Left lobe of liver (tissue), 2 donors: ENCODE measurements at regions not wholly inside any gene's neighbourhood (a gene's known extent, or its start where the extent isn't known, plus 50 kb on each side); places are given as distances from the start of the nearest gene placed in this dataset.
"Not testable (repeated sequence)": the region's sequence is repeated elsewhere in the genome, so short reads cannot be mapped to it uniquely, and the experiment has no call there.

Source experiments
- ATAC-seq: fragments of 200-7000 bp; cut with Tn5 transposase; one replicate; pipeline ENCODE4 v1.9.1; 2020; ENCODE audit warnings: mild to moderate bottlenecking, moderate library complexity
- DNase-seq: peaks from one replicate; pipeline ENCODE4 v3.0.0-alpha.2; 2020; ENCODE audit warnings: low spot score
- donor health status: DM: no; HTN: no; CAD: no; lungs with moderate emphysema.
- donor health status: DM: no; HTN: yes; CAD: no.

DNA sequence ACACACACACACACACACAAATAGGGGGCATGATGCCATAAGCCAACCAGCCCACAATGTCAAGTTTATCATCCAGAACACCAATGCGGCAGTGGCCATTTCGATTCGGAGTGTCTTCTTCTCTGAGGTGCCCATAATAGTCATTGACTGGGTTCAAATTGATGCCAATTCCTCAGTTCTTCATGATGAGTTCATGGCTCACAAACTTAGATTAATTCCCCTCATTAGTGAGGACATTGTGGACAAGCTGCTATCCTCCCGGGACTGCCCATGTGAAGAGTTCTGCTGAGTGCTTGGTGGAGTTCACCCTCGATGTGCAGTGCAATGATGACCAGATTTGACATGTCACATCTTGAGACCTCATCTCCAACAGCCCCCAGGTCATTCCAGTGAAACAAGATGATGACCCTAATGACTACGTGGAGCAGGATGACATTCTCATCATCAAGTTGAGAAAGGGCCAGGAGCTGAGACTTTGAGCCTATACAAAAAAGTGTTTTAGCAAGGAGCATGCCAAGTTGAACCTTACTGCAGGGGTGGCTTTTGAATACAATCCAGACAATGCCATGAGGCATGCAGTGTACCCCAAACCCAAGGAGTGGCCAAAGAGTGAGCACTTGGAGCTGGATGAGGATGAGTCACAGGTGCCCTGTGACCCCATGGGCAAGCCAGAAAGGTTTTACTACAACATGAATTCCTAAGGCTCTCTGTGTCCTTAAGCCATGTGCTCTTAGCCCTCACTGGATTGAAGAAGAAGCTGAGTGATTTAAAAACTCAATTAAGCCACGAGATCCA, 211.6 kb upstream of the SAMSN1 start:
- no peak for DNase-seq
- no peak for ATAC-seq

DNA sequence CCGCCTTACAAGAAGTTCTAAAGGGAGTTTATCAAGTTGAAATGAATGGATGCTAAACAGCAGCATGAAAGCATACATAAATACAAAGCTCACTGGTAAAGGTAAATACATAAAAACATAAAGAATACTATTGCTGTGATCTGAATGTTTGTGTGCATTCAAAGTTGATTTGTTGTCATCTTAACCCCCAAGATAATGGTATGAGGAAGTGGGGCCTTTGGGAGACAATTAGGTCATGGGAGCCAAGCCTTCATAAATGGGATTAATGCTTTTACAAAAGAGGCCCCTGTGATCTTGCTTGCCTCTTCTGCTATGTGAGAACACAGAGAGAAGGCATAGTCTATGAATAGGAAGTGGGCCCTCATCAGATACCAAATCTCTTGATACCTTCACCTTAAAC, 209.0 kb upstream of the SAMSN1 start:
- ATAC-seq, result no peak
- DNase-seq, result no peak

DNA sequence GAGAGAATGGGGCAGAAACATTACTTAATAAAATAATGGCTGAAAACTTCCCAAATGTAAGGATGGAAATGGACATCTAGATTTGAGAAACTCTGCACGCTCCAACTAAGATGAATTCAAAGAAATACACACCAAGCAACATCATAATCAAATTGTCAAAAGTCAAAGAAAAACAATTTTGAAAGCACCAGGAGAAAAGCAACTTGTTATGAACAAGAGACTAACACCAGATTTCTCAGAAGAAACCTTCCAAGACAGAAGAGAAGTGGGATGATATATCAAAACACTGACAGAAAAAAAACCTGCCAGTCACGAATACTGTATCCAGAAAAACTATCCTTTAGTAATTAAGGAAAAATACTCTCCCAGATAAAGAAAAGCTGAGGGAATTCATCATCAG, 208.6 kb upstream of the SAMSN1 start:
- DNase-seq (no peak), ATAC-seq (no peak)

DNA sequence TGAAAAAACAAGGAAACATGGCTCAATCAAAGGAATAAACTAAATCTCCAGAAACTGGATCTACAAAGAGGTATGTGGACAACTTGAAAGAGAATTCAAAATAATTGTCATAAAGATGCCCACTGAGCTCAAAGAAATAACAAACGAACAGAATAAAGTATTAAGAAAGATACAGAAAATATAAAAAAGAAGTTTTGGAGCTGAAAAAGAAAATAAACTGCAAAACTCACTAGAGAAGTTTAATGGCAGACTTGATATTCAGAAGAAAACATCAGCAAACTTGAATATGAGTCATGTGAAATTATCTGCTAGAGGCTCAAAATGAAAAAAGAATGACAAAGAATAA, 208.1 kb upstream of the SAMSN1 start:
- no peak for ATAC-seq

DNA sequence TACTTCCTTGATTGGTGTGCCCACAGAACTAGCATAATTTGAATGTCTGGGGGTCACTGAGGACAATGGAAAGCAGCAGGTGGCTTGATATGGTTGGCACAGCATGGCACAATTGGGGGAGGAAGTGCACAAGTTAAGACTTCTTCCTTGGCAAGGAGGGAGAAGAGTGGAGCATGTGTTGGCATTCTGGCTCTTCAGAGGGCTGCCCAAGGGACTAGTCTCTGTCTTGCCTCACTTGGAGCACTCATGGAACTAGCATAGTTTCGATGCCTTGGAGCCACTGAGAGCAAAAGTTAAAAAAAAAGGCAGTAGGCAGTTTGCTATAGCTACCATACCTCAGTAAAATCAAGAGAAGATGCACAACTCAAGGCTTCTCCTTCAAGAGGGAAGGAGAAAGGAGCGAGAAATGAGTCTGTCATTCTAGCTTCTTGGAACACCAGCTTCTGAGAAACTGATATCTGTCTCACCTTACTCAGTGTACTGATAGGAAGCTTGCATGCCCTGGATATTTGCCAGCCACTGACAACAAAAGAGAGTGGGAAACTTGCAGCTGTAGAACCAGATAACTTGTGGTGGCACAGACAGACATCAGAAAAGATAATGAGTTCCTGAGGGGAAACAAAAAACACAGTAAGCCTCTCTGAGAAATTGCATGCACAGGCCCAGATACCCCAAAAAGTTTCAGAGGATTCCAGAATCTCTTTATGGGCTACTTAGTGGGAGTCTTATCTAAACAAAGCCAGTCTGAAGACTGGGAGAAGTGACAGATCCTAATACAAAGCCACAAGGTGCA, 207.5 kb upstream of the SAMSN1 start:
- DNase-seq (no peak), ATAC-seq (no peak)

More for the DNA sequence above, 208.1 kb upstream of the SAMSN1 start:
- no peak for DNase-seq

DNA sequence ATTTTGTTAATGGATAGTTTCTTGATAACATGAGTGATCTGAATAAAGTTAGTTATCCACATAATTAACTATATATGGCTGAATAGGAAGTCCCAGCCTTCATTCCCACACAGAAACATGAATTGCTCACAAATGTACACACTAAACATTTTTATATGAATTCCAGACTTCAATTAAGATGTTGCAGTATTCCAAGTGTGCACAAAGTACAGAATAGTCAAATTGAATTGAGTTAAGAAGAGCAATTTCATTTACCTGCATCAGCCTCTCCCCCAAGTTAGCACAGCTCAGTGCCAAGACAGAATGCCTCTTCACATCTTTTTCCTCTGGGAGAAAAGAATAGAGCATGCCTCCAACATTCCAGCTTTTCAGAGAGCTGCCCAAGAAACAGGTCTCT, 207.0 kb upstream of the SAMSN1 start:
- no peak for ATAC-seq
- no peak for DNase-seq

DNA sequence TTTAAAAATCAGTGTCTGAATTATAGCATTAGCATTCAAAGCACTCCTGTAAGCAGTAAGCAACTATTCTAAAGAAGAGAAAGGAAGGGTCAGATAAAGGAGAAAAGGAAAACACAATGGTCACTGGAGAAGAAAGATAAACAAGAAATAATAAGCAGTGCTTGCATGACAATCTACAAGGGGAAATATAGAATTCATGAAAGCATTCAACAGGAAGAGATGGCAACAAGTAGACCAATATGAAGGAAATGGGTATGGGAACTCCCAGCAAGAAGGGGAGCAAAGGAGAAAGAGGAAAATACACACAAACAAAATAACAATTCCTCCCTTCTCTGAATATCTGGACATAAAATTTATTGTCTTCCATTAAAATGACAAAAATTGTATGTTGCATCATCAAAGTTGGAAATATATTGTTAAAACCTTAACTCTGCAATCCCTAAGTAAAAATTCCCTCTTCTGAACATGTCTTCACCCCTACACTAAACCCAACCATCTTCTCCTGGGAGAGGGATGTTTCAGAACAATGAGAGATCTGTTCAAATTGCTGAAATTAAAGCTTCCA, 206.3 kb upstream of the SAMSN1 start:
- ATAC-seq (no peak), DNase-seq (no peak)

DNA sequence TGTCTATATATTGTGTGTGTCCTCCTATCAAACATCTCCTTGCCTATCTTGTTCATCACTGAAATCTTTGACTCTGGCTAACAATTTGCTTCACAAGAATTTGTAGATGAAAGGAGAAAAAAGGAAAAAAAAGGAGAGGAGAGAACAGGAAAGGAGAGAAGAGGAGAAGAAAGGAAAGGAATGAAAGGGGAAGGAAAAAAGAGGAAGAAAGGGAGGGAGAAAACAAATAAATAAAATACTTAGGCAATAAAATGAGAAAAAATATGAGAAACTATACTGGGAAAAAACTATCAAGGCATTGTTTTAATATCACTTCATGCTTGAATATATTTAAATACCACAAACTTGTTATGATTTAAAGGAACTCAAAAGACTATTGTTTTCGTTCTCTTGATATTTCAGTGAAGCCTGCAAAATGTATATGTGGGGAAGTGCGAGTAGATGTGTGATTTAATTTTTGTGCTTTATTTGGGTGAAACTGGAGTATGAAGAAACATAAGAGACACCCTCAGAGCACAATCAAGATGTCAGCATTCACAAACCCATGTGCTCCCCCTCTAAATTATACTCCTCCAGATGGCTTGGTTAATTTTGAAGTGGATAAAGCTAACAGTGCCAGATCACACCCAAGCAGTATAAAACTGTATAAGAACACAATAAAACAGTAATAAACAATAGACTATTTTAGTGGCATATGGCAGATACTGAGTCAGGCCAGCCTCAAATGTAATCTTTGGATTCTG, 205.7 kb upstream of the SAMSN1 start:
- no peak for ATAC-seq

DNA sequence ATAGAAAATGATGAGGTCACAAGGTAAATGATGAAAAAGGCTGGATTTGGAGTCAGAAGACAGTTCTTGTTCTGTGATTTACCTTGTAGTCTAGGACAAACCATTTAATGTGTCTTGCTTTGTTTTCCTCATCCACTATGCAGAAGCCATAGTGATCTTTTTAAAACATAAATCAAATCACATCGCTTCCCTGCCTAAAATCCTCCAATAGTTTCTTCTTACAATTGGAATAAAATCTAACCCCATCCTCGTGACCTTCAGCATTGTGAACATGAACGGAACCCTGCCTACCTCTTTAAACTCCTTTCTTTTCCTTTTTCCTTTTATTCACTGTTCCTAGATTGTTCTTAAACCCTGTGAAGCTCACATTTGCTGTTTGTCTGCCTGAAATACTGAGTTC, 204.9 kb upstream of the SAMSN1 start:
- DNase-seq (no peak), ATAC-seq (no peak)

More for the DNA sequence above, 205.7 kb upstream of the SAMSN1 start:
- no peak for DNase-seq

DNA sequence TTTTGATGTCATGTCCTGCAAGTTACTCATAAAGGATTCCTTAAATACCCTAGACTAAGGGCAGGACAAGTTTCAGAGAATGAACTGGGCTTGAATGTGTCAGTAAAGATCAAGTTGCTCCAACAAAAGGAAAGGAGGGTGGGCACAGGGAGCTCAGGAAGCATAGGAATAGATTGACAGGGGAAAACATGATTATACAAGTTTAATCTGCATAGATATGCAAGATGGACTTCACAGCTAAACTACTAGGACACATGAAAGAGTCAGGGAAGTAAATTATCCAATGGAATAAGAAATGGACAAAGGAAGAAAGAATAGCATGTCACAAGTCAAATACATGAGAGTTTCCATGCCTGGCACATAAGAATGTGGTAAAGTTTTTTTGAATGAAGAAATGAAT, 203.9 kb upstream of the SAMSN1 start:
- ATAC-seq (no peak), DNase-seq (no peak)

DNA sequence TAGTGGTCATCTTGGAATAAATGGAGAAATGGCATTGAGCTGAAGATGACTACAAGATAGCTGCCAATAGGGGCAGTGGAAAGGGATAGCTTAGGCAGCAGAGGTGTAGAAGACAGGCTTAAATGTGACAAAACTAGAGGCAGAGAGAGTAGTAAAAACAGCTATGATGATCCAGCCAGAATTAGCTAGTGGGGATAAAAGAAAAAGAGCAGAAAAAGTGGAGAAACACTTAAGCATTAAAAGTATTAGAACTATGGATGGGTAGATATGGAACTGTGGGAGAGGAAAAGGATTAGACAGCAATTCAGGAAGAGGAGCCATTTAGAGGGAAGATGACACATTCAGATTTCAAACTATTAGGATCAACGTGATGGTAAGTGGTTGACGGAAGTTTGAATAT, 202.5 kb upstream of the SAMSN1 start:
- ATAC-seq (no peak), DNase-seq (no peak)

DNA sequence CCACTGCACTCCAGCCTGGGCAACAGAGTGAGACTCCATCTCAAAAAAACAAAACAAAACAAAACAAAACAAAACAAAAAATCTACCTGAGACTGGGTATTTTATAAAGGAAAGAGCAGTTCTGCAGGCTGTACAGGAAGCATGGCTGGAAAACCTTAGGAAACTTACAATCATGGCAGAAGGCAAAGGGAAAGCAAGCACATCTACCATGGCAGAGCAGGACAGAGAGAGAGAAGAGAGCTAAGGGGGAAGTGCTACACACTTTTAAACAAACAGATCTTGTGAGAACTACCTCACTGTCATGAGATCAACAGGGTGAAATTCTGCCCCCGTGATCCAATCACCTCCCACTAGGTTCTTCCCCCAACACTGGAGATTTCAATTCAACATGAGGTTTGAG, 198.3 kb upstream of the SAMSN1 start:
- ATAC-seq, result no peak

DNA sequence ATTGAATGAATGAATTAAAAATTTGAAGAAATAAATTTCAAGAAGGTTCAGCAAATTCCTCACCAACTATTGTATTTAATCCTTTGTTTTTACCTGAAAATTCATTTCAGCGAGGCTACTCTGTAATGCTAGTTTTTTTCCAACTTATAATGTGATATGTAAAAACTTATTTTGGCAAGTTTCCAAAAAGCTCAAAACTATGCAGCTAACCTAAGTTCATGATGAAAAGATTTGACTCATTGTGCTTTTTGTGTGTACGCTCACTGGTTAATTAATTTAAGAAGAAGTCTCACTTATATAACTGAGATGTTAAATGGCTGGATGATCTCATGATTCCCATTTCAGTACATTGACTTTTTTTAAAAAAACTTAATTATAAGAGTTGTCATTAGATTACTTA, 196.0 kb upstream of the SAMSN1 start:
- ATAC-seq (no peak), DNase-seq (no peak)

More for the DNA sequence above, 198.3 kb upstream of the SAMSN1 start:
- DNase-seq, result no peak

DNA sequence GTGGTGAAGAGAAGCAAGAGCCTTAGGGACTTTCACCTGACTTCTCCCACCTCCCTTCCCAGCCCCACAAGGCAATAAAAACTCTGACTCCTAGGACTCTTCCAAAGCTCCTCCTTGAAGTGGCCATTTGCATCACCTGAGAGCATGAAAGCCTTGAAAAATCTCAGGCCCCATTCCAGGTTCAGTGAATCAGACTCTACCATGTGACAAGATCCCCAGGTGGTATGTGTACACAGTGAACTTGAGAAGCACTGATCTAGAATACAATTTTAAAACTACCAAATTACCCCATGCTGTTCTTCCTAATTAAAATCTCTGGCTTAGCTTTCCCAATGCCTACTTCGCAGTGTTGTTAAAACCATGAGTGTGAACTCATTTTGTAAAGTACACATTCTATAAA, 195.1 kb upstream of the SAMSN1 start:
- DNase-seq, result no peak
- ATAC-seq, result no peak

DNA sequence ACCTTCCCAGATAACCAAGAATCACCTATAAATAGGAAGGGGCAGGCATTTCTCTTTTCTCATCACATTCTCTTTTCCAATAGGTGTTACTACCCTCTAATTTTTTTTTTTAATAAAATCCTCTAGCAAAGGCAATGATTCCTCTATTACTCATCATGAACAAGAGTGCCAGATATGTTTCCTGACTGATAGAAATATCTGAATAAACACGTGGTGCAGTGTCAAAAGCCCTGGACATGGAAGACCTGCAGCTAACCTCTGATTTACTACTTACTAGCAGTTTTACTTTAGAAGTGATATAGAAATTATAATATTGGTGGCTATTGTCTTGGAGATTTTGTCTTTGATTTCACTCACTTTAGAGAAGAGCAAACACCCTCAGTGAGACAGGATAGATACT, 194.6 kb upstream of the SAMSN1 start:
- ATAC-seq (no peak), DNase-seq (no peak)

DNA sequence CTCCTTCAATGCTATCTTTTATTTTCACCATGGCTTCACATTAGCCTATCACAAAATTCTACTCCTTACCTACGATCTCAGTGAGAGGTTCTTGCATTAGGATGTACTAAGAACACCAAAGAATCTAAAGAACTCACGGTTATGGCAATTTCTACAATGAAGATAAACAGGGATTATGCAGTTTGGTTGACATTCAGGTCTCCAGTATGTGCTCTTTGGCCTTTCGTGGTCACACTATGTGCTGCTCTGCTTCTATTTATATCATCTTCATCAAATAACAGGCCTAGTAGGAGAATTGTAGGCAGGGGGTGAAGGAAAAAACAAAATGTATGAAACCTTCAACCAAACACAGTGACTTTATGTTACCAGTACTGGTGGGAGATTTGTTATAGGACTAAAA, 194.0 kb upstream of the SAMSN1 start:
- DNase-seq (no peak), ATAC-seq (no peak)

DNA sequence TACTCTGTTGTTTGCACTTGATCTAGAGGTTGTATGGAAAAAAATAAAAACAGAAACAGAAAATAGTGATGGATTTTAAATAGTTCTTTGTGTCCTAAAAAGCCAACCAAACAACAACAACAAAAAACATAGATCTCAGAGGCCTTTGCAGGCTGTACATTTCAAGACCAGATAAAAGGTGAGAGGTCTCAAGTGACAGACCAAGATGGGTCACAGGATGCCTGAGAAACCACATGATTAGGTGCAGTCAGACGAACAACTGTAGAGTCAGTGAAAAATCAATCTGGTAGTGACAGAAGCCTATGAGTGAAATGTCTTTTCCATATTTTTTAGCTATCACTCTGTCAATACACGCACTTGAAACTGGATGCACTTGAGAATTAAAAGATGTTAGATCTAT, 193.5 kb upstream of the SAMSN1 start:
- DNase-seq (no peak), ATAC-seq (no peak)

DNA sequence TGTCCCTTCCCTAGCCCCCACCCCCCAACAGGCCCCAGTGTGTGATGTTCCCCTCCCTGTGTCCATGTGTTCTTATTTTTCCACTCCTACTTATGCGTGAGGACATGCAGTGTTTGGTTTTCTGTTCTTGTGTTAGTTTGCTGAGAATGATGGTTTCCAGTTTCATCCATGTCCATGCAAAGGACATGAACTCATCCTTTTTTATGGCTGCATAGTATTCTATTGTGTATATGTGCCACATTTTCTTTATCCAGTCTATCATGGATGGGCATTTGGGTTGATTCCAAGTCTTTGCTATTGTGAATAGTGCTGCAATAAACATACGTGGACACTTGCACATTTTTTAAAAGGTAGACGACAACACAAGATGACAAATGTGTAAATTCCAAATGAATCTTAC, 192.5 kb upstream of the SAMSN1 start:
- not testable (repeated sequence) for DNase-seq, ATAC-seq

DNA sequence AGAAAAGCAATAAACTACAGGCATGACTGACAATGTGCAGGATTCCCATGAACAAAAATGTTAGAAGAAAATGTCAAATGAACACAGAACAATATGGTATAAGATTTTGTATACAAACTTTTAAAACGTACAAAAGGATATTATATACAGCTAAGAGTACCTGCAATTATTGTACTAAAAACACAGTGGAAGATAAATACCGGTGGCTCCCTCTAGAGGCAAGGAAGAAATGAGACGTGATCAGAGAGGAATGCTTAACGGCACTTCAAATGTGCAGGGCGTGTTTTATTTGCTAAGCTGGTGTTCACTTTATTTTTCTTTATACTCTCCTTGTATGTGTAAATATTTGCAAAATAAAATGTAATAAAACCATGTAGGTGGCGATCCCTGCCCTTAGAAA, 191.8 kb upstream of the SAMSN1 start:
- ATAC-seq (peak; percentile 85), DNase-seq (no peak)

DNA sequence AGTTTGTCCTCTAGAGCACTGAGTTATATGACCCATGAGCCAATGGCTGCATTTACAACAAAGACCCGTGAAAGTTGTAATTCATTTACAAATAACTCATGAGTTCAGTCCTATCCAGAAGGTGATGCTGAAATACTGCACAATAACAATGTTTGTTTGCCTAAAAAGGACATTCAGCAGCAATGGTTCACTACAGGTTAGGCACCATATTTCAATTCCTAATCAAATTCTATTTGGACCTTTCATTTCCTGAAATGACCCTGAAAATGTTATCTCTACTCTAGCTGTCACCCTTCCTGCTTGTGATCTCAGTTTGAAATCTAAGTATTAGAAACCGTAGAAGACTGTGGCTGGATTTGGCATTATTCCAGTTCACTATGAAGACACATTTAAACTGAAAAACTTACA, 191.2 kb upstream of the SAMSN1 start:
- ATAC-seq (no peak), DNase-seq (no peak)

DNA sequence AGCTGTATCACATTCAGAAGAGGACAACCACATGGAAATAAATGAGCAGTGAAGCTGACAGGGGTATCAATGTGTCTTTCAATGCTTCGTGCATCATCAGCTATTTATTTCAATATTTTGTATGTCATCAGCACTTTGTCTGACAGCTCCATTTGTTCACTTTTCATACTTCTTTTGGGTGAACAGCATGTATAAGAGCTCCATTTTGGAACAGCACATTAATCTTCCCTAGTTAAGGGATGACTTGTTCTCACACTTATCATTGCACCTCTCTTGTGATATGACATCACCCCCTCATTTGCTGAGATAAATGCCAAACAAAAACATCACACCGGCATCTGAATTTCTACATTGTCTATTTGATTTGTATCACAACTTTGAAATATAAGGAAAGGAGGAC, 190.6 kb upstream of the SAMSN1 start:
- no peak for ATAC-seq

DNA sequence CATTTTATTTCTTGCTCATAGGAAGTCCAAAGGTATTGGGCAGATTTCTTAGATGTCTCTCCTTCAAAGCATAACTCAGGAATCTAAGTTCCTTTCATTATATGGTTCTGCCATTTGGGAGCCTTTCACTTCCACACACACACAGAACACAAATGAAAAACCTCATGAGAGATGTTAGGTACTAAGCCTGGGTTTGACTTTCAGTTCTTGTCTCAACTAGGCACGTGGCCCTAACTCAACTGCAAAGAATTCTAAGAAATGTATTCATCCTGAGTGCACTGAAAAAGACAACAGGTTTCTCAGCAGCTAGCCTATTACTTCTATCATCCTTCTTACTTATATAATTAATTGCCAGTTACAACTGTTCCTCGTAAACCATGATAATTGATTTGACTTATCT, 190.0 kb upstream of the SAMSN1 start:
- DNase-seq (no peak), ATAC-seq (no peak)

More for the DNA sequence above, 190.6 kb upstream of the SAMSN1 start:
- no peak for DNase-seq
